ENCODE measurements at regions not wholly inside any gene's neighbourhood (a gene's known extent, or its start where the extent isn't known, plus 50 kb on each side); places are given as distances from the start of the nearest gene placed in this dataset.

GRCh38 chr5:173430394-173430793 lies 102.2 kb upstream of the STC2 start:
- Histone ChIP-seq H3K9me3 (ENCODE audit: control insufficient read depth, low read length) (no peaks in the 10 kb centered on the region), H3K9ac (no peak overlapping the region), H2AFZ (no peak overlapping the region), H3K27ac (no peak overlapping the region), H3K4me2 (ENCODE audit: low read length) (no peak overlapping the region), H3K79me2 (no peaks in the 10 kb centered on the region), H3K36me3 (ENCODE audit: control insufficient read depth, insufficient read depth, low read length) (no peaks in the 10 kb centered on the region), H3K27me3 (ENCODE audit: control insufficient read depth, insufficient read depth, low read length) (no peaks in the 10 kb centered on the region), H3K4me1 (no peaks in the 10 kb centered on the region), H3K4me3 (ENCODE audit: low read depth, low read length) (no peak overlapping the region)
- no peak for TF ChIP-seq CTCF (IDR thresholded peaks at IDR 0.05)

- H3K79me2 ChIP-seq: no peaks in the 10 kb centered on the region
- no peak overlapping the region for H3K9ac ChIP-seq
- no peak overlapping the region for H3K27ac ChIP-seq
- no peaks in the 10 kb centered on the region for H3K4me1 ChIP-seq
- TF ChIP-seq CTCF (IDR thresholded peaks at IDR 0.05): no peak
- no peak overlapping the region for H3K4me2 ChIP-seq (ENCODE audit: low read length)
- no peaks in the 10 kb centered on the region for H3K9me3 ChIP-seq (ENCODE audit: control insufficient read depth, low read length)
- no peak overlapping the region for H2AFZ ChIP-seq
- H3K27me3 ChIP-seq (ENCODE audit: control insufficient read depth, insufficient read depth, low read length): no peaks in the 10 kb centered on the region
- no peaks in the 10 kb centered on the region for H3K36me3 ChIP-seq (ENCODE audit: control insufficient read depth, insufficient read depth, low read length)
- no peak overlapping the region for H3K4me3 ChIP-seq (ENCODE audit: low read depth, low read length)
Observed at GRCh38 chr5:173429489-173430150, 101.4 kb upstream of the STC2 start.

- Histone ChIP-seq H3K4me3 (ENCODE audit: low read depth, low read length) (no peak overlapping the region), H3K27me3 (ENCODE audit: control insufficient read depth, insufficient read depth, low read length) (no peaks in the 10 kb centered on the region), H3K36me3 (ENCODE audit: control insufficient read depth, insufficient read depth, low read length) (no peaks in the 10 kb centered on the region), H2AFZ (no peak overlapping the region), H3K4me2 (ENCODE audit: low read length) (no peak overlapping the region), H3K9me3 (ENCODE audit: control insufficient read depth, low read length) (no peaks in the 10 kb centered on the region), H3K9ac (no peak overlapping the region), H3K27ac (no peak overlapping the region), H3K79me2 (no peaks in the 10 kb centered on the region), H3K4me1 (no peaks in the 10 kb centered on the region)
- TF ChIP-seq CTCF (IDR thresholded peaks at IDR 0.05): no peak
Observed at GRCh38 chr5:173423452-173424117, 95.4 kb upstream of the STC2 start.

- H3K4me2 ChIP-seq (ENCODE audit: low read length): no peak overlapping the region
- H2AFZ ChIP-seq: no peak overlapping the region
- H3K36me3 ChIP-seq (ENCODE audit: control insufficient read depth, insufficient read depth, low read length): no peaks in the 10 kb centered on the region
- H3K27ac ChIP-seq: no peak overlapping the region
- no peaks in the 10 kb centered on the region for H3K27me3 ChIP-seq (ENCODE audit: control insufficient read depth, insufficient read depth, low read length)
- no peak overlapping the region for H3K4me3 ChIP-seq (ENCODE audit: low read depth, low read length)
- H3K4me1 ChIP-seq: no peaks in the 10 kb centered on the region
- no peaks in the 10 kb centered on the region for H3K79me2 ChIP-seq
- H3K9me3 ChIP-seq (ENCODE audit: control insufficient read depth, low read length): no peaks in the 10 kb centered on the region
- no peak overlapping the region for H3K9ac ChIP-seq
- TF ChIP-seq CTCF (IDR thresholded peaks at IDR 0.05): no peak
Observed at GRCh38 chr5:173420108-173420507, 91.9 kb upstream of the STC2 start.
